ENCODE measurements at regions not wholly inside any gene's neighbourhood (a gene's known extent, or its start where the extent isn't known, plus 50 kb on each side); places are given as distances from the start of the nearest gene placed in this dataset.

- peak overlapping the region in 1 of 5 donors; percentile 14 for H3K27ac ChIP-seq
- 57 to 83% (median 70%) methylated on average over 5 of the region's 5 CpGs for WGBS, 5 donors
These were observed 158.8 kb downstream of the DEPDC1B start for GRCh38 chr5:60540856-60541805.

GRCh38 chr5:60538955-60539866 is 160.8 kb downstream of the DEPDC1B start:
- TF ChIP-seq POLR2AphosphoS5 (IDR thresholded peaks at IDR 0.05) (no peak), POLR2A (IDR thresholded peaks at IDR 0.05) (no peak)
- Histone ChIP-seq H3K36me3 (no peaks in the 10 kb centered on the region), H3K9me3 (no peaks in the 10 kb centered on the region), H3K27ac (peak overlapping the region in 1 of 5 donors; percentile 20), H3K4me3 (no peak overlapping the region), H3K27me3 (no peaks in the 10 kb centered on the region), H3K4me1 (peaks cover 0 to 31% (median 12%) of the 10 kb centered on the region in 4 donors)
- intact Hi-C loops (cut with DNase I; ENCODE audit: low total_unique reads) = no loop called here
- 33 to 81% (median 50%) methylated on average over 1 of the region's 1 CpG for WGBS, 5 donors
- DNase-seq = peak in 1 of 2 donors; percentile 62

More at GRCh38 chr5:60540856-60541805, 158.8 kb downstream of the DEPDC1B start:
- H3K36me3 ChIP-seq = no peaks in the 10 kb centered on the region
- no peaks in the 10 kb centered on the region for H3K27me3 ChIP-seq
- no peaks in the 10 kb centered on the region for H3K9me3 ChIP-seq
- DNase-seq = peak in 1 of 2 donors; percentile 61
- intact Hi-C loops (cut with DNase I; ENCODE audit: low total_unique reads) = no loop called here
- peaks cover 0 to 45% (median 16%) of the 10 kb centered on the region in 4 donors for H3K4me1 ChIP-seq
- TF ChIP-seq POLR2A (IDR thresholded peaks at IDR 0.05) (no peak), EP300 (IDR thresholded peaks at IDR 0.05) (no peak), CTCF (IDR thresholded peaks at IDR 0.05) (no peak), POLR2AphosphoS5 (IDR thresholded peaks at IDR 0.05) (no peak)
- no peak overlapping the region for H3K4me3 ChIP-seq

- DNase-seq = no peak
- H3K36me3 ChIP-seq = no peaks in the 10 kb centered on the region
- no peaks in the 10 kb centered on the region for H3K9me3 ChIP-seq
- no peak overlapping the region for H3K4me3 ChIP-seq
- no peaks in the 10 kb centered on the region for H3K27me3 ChIP-seq
- intact Hi-C loops (cut with DNase I; ENCODE audit: low total_unique reads) = no loop called here
- no peak overlapping the region for H3K27ac ChIP-seq
- peaks cover 0 to 29% (median 12%) of the 10 kb centered on the region in 4 donors for H3K4me1 ChIP-seq
- WGBS, 5 donors = 87 to 94% (median 90%) methylated on average over 2 of the region's 2 CpGs
- TF ChIP-seq EP300 (IDR thresholded peaks at IDR 0.05) = no peak
- no peak for TF ChIP-seq POLR2A (IDR thresholded peaks at IDR 0.05)
- no peak for TF ChIP-seq POLR2AphosphoS5 (IDR thresholded peaks at IDR 0.05)
- no peak for TF ChIP-seq CTCF (IDR thresholded peaks at IDR 0.05)
These were observed 161.5 kb downstream of the DEPDC1B start for GRCh38 chr5:60538426-60538825.

GRCh38 chr5:60535951-60536350 is 164.0 kb downstream of the DEPDC1B start:
- 72 to 85% (median 78%) methylated on average over 2 of the region's 2 CpGs for WGBS, 5 donors
- H3K27ac ChIP-seq = no peak overlapping the region
- no peak overlapping the region for H3K4me3 ChIP-seq
- intact Hi-C loops (cut with DNase I; ENCODE audit: low total_unique reads) = no loop called here
- H3K36me3 ChIP-seq = no peaks in the 10 kb centered on the region
- TF ChIP-seq CTCF (IDR thresholded peaks at IDR 0.05) (no peak), POLR2AphosphoS5 (IDR thresholded peaks at IDR 0.05) (no peak), POLR2A (IDR thresholded peaks at IDR 0.05) (no peak), EP300 (IDR thresholded peaks at IDR 0.05) (no peak)
- H3K27me3 ChIP-seq = no peaks in the 10 kb centered on the region
- H3K4me1 ChIP-seq = peaks cover 0 to 24% (median 8%) of the 10 kb centered on the region in 4 donors
- DNase-seq = no peak
- no peaks in the 10 kb centered on the region for H3K9me3 ChIP-seq
